Spleen (tissue), 7 donors: ENCODE measurements at regions not wholly inside any gene's neighbourhood (a gene's known extent, or its start where the extent isn't known, plus 50 kb on each side); places are given as distances from the start of the nearest gene placed in this dataset.

ENCODE experiments used
- POLR2A ChIP-seq, 3 donors: fragments of 450-650 bp; IDR thresholded peaks; one replicate each; pipeline ENCODE4 v1.5.1; 2017; ENCODE audit warnings: antibody characterized with exemption in 3 of 3, mild to moderate bottlenecking in 1 of 3
- TF ChIP-seq, protein P1 (sequence below), 11 experiments: fragments of 200-600 bp in 7 of 11; fragments of 450-650 bp in 4 of 11; sonication (generic) in 4 of 11; IDR thresholded peaks in 8 of 11; conservative IDR thresholded peaks in 3 of 11; 1 replicate in 7 of 11; 2 replicates in 4 of 11; pipeline versions ENCODE4 v1.4.0 to v1.8.0; 2016 to 2021; ENCODE audit warnings: antibody characterized with exemption in 11 of 11, inconsistent platforms in 4 of 11, mild to moderate bottlenecking in 1 of 11
- donor health status: DM: no; HTN: no; CAD: no; lungs with moderate emphysema.
- donor health status: DM: no; HTN: no; CAD: no.
- donor health status: DM: no; HTN: no; CAD: no.

DNA sequence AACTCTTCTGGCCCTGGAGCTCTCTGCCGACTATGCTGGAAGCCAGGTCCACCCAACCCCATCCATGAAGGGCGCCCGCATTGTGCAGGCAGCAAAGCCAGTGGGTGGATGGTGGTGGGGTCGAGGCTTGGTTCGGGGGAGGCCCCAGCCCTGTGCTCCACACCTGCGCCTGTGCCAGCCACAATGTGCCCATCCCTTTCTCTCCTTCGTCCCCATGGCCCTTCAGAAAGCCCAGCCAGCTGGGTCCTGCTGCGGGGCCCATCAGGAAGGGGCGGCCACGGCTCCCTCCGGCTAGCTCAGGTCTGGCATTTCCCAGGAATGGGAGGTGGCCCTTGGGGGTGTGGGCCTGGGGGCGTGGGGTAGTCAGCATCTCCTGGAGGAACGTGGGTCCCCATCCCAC, 91.6 kb downstream of the HMX1 start:
- TF ChIP-seq, protein P1, sequence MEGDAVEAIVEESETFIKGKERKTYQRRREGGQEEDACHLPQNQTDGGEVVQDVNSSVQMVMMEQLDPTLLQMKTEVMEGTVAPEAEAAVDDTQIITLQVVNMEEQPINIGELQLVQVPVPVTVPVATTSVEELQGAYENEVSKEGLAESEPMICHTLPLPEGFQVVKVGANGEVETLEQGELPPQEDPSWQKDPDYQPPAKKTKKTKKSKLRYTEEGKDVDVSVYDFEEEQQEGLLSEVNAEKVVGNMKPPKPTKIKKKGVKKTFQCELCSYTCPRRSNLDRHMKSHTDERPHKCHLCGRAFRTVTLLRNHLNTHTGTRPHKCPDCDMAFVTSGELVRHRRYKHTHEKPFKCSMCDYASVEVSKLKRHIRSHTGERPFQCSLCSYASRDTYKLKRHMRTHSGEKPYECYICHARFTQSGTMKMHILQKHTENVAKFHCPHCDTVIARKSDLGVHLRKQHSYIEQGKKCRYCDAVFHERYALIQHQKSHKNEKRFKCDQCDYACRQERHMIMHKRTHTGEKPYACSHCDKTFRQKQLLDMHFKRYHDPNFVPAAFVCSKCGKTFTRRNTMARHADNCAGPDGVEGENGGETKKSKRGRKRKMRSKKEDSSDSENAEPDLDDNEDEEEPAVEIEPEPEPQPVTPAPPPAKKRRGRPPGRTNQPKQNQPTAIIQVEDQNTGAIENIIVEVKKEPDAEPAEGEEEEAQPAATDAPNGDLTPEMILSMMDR (IDR thresholded peaks at IDR 0.05 in 8 of 11, conservative IDR thresholded peaks at IDR 0.05 in 3 of 11) = no peak
- TF ChIP-seq POLR2A (IDR thresholded peaks at IDR 0.05) = no peak
